HCT116 (cell line): ENCODE measurements at regions not wholly inside any gene's neighbourhood (a gene's known extent, or its start where the extent isn't known, plus 50 kb on each side); places are given as distances from the start of the nearest gene placed in this dataset.

Experiments used
- ATAC-seq: fragments of 200-7000 bp; cut with Tn5 transposase; 2 replicates; pipeline ENCODE4 v1.9.1; 2020; ENCODE audit warnings: mild to moderate bottlenecking, moderate library complexity
- BruUV-seq: library from RNA; stranded (reverse); fragments of 400-500 nt; replicated peaks from 2 replicates; lab custom pipeline; 2021; lab: Mats Ljungman, UMichigan
- CTCF ChIA-PET: fragments of 300-600 bp; sonication (Branson Sonifier 250); formaldehyde crosslinking; loops from one replicate; lab custom pipeline; 2021; ENCODE audit warnings: antibody characterized with exemption; lab: Charles Lee
- POLR2A ChIA-PET: fragments of 300-600, 350-600 bp; sonication (Branson Sonifier 250); formaldehyde crosslinking; loops from one replicate; lab custom pipeline; 2021; ENCODE audit warnings: antibody characterized with exemption; lab: Charles Lee
- RAD21 ChIA-PET, 2 experiments: fragments of 300-600 bp; sonication (Branson Sonifier 250); formaldehyde crosslinking; loops; one replicate each; lab custom pipeline; 2023; ENCODE audit warnings: low total read pairs in 2 of 2; ENCODE audit not compliant: uncharacterized antibody in 2 of 2, unreplicated experiment in 2 of 2, low non-redundant PET in 1 of 2; lab: Charles Lee
- DNase-seq: peaks from one replicate; pipeline ENCODE4 v3.0.0-alpha.2; 2010; ENCODE audit warnings: low read depth, low spot score
- H2AFZ ChIP-seq: fragments of 200-600 bp; shearing (Covaris generic), sonication (generic); 2 replicates; pipeline ENCODE4 v1.6.1; 2017; ENCODE audit warnings: low read depth, mixed run types, mixed read lengths, antibody characterized with exemption, low read length; ENCODE audit not compliant: poor library complexity, severe bottlenecking
- H3K27ac ChIP-seq: 2 replicates; pipeline ENCODE4 v1.5.1; 2012; ENCODE audit warnings: low read depth, low read length
- H3K27me3 ChIP-seq: fragments of 200-600 bp; sonication (generic); 2 replicates; pipeline ENCODE4 v1.6.1; 2016; ENCODE audit warnings: mixed run types, low read length, mixed read lengths; ENCODE audit not compliant: insufficient read depth
- H3K36me3 ChIP-seq, 2 experiments: fragments of 200-500 bp in 1 of 2; fragments of 200-600 bp in 1 of 2; sonication (Bioruptor generic) in 1 of 2; sonication (generic) in 1 of 2; 2 replicates each; pipeline versions ENCODE4 v1.5.1 to v1.6.1; 2014 to 2016; ENCODE audit warnings: low read length in 2 of 2, inconsistent platforms in 1 of 2, mixed read lengths in 1 of 2, mixed run types in 1 of 2; ENCODE audit not compliant: insufficient read depth in 2 of 2, control insufficient read depth in 1 of 2
- H3K4me1 ChIP-seq, 2 experiments: fragments of 200-600 bp in 1 of 2; sonication (generic) in 1 of 2; 2 replicates each; pipeline versions ENCODE4 v1.5.1 to v1.6.1; 2012 to 2017; ENCODE audit warnings: low read length in 2 of 2, inconsistent platforms in 1 of 2, mild to moderate bottlenecking in 1 of 2, mixed read lengths in 1 of 2, mixed run types in 1 of 2, moderate library complexity in 1 of 2; ENCODE audit not compliant: insufficient read depth in 2 of 2, control insufficient read depth in 1 of 2
- H3K4me2 ChIP-seq: fragments of 200-600 bp; sonication (generic); 2 replicates; pipeline ENCODE4 v1.6.1; 2017; ENCODE audit warnings: mixed run types, low read length, mixed read lengths
- H3K4me3 ChIP-seq, 2 experiments: fragments of 200-600 bp in 1 of 2; sonication (generic) in 1 of 2; replicated peaks in 1 of 2; 2 replicates each; pipeline ENCODE4 v1.5.1; 2011 to 2016; ENCODE audit warnings: low read length in 2 of 2, control low read depth in 1 of 2, low read depth in 1 of 2, mild to moderate bottlenecking in 1 of 2, mixed read lengths in 1 of 2, mixed run types in 1 of 2
- H3K79me2 ChIP-seq: fragments of 200-600 bp; sonication (generic); 2 replicates; pipeline ENCODE4 v1.6.1; 2017; ENCODE audit warnings: mild to moderate bottlenecking, mixed run types, low read length, moderate library complexity, mixed read lengths; ENCODE audit not compliant: insufficient read depth
- H3K9ac ChIP-seq: fragments of 200-600 bp; sonication (generic); 2 replicates; pipeline ENCODE4 v1.6.1; 2016; ENCODE audit warnings: low read length, mixed read lengths
- H3K9me2 ChIP-seq: fragments of 200-600 bp; sonication (generic), shearing (Covaris generic); 2 replicates; pipeline ENCODE4 v1.6.1; 2017; ENCODE audit warnings: mixed run types, mild to moderate bottlenecking, moderate library complexity; ENCODE audit not compliant: insufficient read depth
- H3K9me3 ChIP-seq, 2 experiments: fragments of 200-500 bp in 1 of 2; fragments of 200-600 bp in 1 of 2; sonication (Bioruptor generic) in 1 of 2; sonication (generic) in 1 of 2; 2 replicates each; pipeline ENCODE4 v1.6.1; 2014 to 2017; ENCODE audit warnings: low read length in 2 of 2, mixed read lengths in 2 of 2, inconsistent platforms in 1 of 2, low read depth in 1 of 2, mild to moderate bottlenecking in 1 of 2, mixed run types in 1 of 2, moderate library complexity in 1 of 2; ENCODE audit not compliant: control insufficient read depth in 1 of 2, insufficient read depth in 1 of 2
- H4K20me1 ChIP-seq: fragments of 200-600 bp; sonication (generic), shearing (Covaris generic); 2 replicates; pipeline ENCODE4 v1.6.1; 2017; ENCODE audit warnings: mixed run types, mild to moderate bottlenecking, moderate library complexity; ENCODE audit not compliant: insufficient read depth
- CEBPB ChIP-seq: IDR thresholded peaks from 2 replicates; pipeline ENCODE4 v1.6.1; 2012; ENCODE audit warnings: low read depth
- EGR1 ChIP-seq: IDR thresholded peaks from 2 replicates; pipeline ENCODE4 v1.6.1; 2012; ENCODE audit warnings: low read depth
- FOSL1 ChIP-seq: IDR thresholded peaks from 2 replicates; pipeline ENCODE4 v1.6.1; 2012; ENCODE audit warnings: low read depth
- JUND ChIP-seq: IDR thresholded peaks from 2 replicates; pipeline ENCODE4 v1.6.1; 2012
- POLR2AphosphoS5 ChIP-seq: IDR thresholded peaks from 2 replicates; pipeline ENCODE4 v1.6.1; 2011; ENCODE audit warnings: mild to moderate bottlenecking, low read depth, low read length, moderate library complexity
- RAD21 ChIP-seq: IDR thresholded peaks from 2 replicates; pipeline ENCODE4 v1.6.1; 2012; ENCODE audit warnings: low read depth, mild to moderate bottlenecking
- SIN3A ChIP-seq: IDR thresholded peaks from 2 replicates; pipeline ENCODE4 v1.6.1; 2012; ENCODE audit warnings: low read depth
- SRF ChIP-seq: IDR thresholded peaks from 2 replicates; pipeline ENCODE4 v1.6.1; 2012; ENCODE audit warnings: low read depth
- TCF7L2 ChIP-seq: IDR thresholded peaks from 2 replicates; pipeline ENCODE4 v1.7.0; 2011; ENCODE audit warnings: borderline replicate concordance, inconsistent platforms; ENCODE audit not compliant: insufficient read depth, insufficient read length; ENCODE audit errors: extremely low read depth
- ZNF274 ChIP-seq: fragments of 200-500 bp; sonication (Bioruptor generic); IDR thresholded peaks from 2 replicates; pipeline ENCODE4 v1.6.1; 2014; ENCODE audit warnings: mild to moderate bottlenecking, low read depth, low read length, inconsistent platforms
- intact Hi-C: fragments of 100-400 bp; cut with micrococcal nuclease; formaldehyde crosslinking; loops from 2 replicates; pipeline ENCODE4 v1.10.0; 2022
- TF ChIP-seq, protein P1 (sequence below): IDR thresholded peaks from 2 replicates; pipeline ENCODE4 v1.6.1; 2012; ENCODE audit warnings: low read depth

DNA sequence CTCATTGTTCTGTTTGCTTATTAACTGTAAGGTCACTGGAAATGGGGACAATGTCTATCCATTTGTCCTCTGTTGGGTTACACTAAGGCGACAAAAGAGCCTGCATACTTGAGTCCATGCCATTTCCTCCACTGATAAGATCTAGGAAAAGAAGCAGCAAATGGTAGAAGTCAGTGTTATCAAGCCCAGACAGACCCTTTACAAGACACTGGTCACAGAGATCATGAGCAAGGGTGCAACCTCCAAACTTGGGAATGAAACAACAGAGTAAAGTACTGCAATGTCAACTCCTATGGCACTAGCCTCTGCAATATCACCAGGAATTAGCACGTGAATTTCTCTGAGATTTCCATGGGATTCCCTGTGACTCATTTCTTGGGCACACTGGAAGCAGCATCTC, 126.9 kb downstream of the ID4 start:
- no peaks in the 10 kb centered on the region for H3K79me2 ChIP-seq
- CTCF ChIA-PET: no interaction called here
- no peaks in the 10 kb centered on the region for H3K9me3 ChIP-seq
- BruUV-seq: no TSS peak
- ATAC-seq (no peak), DNase-seq (no peak)
- H3K4me1 ChIP-seq: no peaks in the 10 kb centered on the region
- H3K4me2 ChIP-seq: no peak overlapping the region
- H3K27ac ChIP-seq: no peak overlapping the region
- peaks cover 3% of the 10 kb centered on the region; the same call in 1 of the 2 replicates for H3K27me3 ChIP-seq
- H3K36me3 ChIP-seq: no peaks in the 10 kb centered on the region
- TF ChIP-seq, protein P1, sequence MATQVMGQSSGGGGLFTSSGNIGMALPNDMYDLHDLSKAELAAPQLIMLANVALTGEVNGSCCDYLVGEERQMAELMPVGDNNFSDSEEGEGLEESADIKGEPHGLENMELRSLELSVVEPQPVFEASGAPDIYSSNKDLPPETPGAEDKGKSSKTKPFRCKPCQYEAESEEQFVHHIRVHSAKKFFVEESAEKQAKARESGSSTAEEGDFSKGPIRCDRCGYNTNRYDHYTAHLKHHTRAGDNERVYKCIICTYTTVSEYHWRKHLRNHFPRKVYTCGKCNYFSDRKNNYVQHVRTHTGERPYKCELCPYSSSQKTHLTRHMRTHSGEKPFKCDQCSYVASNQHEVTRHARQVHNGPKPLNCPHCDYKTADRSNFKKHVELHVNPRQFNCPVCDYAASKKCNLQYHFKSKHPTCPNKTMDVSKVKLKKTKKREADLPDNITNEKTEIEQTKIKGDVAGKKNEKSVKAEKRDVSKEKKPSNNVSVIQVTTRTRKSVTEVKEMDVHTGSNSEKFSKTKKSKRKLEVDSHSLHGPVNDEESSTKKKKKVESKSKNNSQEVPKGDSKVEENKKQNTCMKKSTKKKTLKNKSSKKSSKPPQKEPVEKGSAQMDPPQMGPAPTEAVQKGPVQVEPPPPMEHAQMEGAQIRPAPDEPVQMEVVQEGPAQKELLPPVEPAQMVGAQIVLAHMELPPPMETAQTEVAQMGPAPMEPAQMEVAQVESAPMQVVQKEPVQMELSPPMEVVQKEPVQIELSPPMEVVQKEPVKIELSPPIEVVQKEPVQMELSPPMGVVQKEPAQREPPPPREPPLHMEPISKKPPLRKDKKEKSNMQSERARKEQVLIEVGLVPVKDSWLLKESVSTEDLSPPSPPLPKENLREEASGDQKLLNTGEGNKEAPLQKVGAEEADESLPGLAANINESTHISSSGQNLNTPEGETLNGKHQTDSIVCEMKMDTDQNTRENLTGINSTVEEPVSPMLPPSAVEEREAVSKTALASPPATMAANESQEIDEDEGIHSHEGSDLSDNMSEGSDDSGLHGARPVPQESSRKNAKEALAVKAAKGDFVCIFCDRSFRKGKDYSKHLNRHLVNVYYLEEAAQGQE: no peak
- TF ChIP-seq CEBPB (no peak), JUND (no peak), EGR1 (no peak), POLR2AphosphoS5 (no peak), FOSL1 (no peak), ZNF274 (no peak), SRF (no peak), TCF7L2 (no peak), RAD21 (no peak), SIN3A (no peak)
- RAD21 ChIA-PET: no interaction called here
- no peaks in the 10 kb centered on the region for H3K9me2 ChIP-seq
- no peaks in the 10 kb centered on the region for H4K20me1 ChIP-seq
- POLR2A ChIA-PET: no interaction called here
- H2AFZ ChIP-seq: no peak overlapping the region
- no peak overlapping the region for H3K9ac ChIP-seq
- intact Hi-C loops: no loop called here
- no peak overlapping the region for H3K4me3 ChIP-seq
